HFF-Myc (cell line): ENCODE measurements at regions not wholly inside any gene's neighbourhood (a gene's known extent, or its start where the extent isn't known, plus 50 kb on each side); places are given as distances from the start of the nearest gene placed in this dataset.

ENCODE experiments used
- DNase-seq: peaks from one replicate; pipeline ENCODE4 v3.0.0-alpha.2; 2011; ENCODE audit warnings: low read depth; ENCODE audit errors: extremely low read depth
- H3K4me3 ChIP-seq: replicated peaks from 2 replicates; pipeline ENCODE4 v1.5.1; 2011; ENCODE audit warnings: low read depth, mild to moderate bottlenecking, control low read depth, low read length
- TF ChIP-seq, protein P1 (sequence below): IDR thresholded peaks from 2 replicates; pipeline ENCODE4 v1.5.1; 2012; ENCODE audit warnings: mild to moderate bottlenecking, low read depth, low read length, control low read depth; ENCODE audit errors: missing control alignments

DNA sequence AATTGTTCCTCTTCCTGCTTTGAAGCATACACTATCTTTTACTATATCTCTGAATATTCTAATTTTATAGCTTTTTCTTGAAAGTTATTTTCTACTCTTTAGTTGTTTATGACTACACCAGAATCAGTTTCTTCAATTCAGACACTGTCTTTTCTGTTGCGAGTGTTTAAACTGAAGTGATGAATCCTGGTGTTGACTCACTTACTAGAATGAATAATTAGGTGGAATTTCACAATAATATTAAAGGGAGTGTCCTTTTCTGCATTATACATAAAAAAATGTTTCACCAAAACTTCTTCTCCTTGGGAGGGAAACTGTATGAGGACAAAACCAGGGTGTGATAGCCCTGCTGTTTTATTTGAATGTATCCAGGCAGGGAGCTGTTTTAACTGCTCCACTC is 1383.1 kb downstream of the C4orf33 start:
- TF ChIP-seq, protein P1, sequence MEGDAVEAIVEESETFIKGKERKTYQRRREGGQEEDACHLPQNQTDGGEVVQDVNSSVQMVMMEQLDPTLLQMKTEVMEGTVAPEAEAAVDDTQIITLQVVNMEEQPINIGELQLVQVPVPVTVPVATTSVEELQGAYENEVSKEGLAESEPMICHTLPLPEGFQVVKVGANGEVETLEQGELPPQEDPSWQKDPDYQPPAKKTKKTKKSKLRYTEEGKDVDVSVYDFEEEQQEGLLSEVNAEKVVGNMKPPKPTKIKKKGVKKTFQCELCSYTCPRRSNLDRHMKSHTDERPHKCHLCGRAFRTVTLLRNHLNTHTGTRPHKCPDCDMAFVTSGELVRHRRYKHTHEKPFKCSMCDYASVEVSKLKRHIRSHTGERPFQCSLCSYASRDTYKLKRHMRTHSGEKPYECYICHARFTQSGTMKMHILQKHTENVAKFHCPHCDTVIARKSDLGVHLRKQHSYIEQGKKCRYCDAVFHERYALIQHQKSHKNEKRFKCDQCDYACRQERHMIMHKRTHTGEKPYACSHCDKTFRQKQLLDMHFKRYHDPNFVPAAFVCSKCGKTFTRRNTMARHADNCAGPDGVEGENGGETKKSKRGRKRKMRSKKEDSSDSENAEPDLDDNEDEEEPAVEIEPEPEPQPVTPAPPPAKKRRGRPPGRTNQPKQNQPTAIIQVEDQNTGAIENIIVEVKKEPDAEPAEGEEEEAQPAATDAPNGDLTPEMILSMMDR, result no peak
- DNase-seq, result no peak
- no peak overlapping the region for H3K4me3 ChIP-seq

- H3K4me3 ChIP-seq, result no peak overlapping the region
- TF ChIP-seq, protein P1, result no peak
- DNase-seq, result no peak
Observed at GRCh38 chr4:130479674-130480073, 1383.7 kb downstream of the C4orf33 start.

DNA sequence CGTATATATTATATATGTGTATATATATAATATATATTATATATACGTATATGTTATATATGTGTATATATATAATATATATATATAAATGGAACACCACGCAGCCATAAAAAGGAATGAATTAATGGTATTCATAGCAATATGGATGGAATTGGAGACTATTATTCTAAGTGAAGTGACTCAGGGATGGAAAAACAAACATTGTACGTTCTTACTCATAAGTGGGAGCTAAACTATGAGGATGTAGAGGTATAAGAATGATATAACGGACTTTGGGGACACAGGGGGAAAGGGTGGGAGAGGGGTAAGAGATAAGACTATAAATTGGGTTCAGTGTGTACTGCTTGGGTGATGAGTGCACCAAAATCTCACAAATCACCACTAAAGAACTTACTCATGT is 1388.9 kb downstream of the C4orf33 start:
- TF ChIP-seq, protein P1, result no peak
- no peak overlapping the region for H3K4me3 ChIP-seq
- DNase-seq, result no peak

- no peak overlapping the region for H3K4me3 ChIP-seq
- no peak for DNase-seq
- TF ChIP-seq, protein P1, result no peak
Observed at GRCh38 chr4:130485371-130485770, 1389.4 kb downstream of the C4orf33 start.

DNA sequence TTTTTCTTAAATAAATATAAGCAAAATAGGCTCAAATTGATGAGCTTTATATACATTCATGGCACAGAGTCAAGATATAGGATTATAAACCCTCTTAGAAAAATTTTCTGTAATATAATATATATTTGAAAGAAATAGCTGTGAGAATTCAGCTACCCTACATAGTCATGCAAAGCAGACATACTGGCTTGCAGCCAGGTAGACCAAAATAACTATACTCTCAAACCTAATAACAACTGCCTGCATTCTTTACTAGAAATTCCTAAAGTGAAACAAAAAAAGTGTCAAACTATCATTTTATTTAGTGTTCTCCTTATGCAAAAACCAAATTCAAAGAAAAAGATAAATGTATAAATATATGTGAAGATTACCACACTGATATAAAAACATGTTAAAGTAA is 1390.2 kb downstream of the C4orf33 start:
- no peak for DNase-seq
- TF ChIP-seq, protein P1, result no peak
- H3K4me3 ChIP-seq, result no peak overlapping the region

GRCh38 chr4:130486841-130487240 is 1390.9 kb downstream of the C4orf33 start:
- no peak overlapping the region for H3K4me3 ChIP-seq
- DNase-seq, result no peak
- TF ChIP-seq, protein P1, result no peak

DNA sequence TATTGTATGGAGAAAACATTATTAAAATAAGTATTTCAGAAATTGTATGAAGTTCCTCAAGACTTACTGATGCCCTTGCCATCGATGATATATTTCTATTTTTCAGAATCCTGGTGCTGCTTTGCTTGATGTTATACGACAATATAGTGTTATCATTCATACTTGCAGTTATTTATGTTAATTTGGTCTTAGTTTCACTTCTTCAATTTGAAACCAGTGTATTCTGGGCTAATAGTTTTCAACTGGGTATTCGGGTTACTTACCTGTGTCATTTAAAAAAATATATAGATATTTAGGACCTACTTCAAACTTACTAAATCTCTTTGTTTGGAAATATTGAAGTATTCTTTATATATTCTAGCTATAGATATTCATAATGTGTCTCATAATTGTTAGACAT is 1414.7 kb downstream of the C4orf33 start:
- TF ChIP-seq, protein P1, result no peak
- no peak overlapping the region for H3K4me3 ChIP-seq
- DNase-seq, result no peak
